GM12891 (cell line): ENCODE measurements at regions not wholly inside any gene's neighbourhood (a gene's known extent, or its start where the extent isn't known, plus 50 kb on each side); places are given as distances from the start of the nearest gene placed in this dataset.

ENCODE experiments used
- PAX5 ChIP-seq: IDR thresholded peaks from 2 replicates; pipeline ENCODE4 v1.6.1; 2011; ENCODE audit warnings: low read length, moderate library complexity, mild to moderate bottlenecking; ENCODE audit not compliant: insufficient read depth, severe bottlenecking
- POLR2A ChIP-seq: IDR thresholded peaks from 2 replicates; pipeline ENCODE4 v1.6.1; 2011; ENCODE audit warnings: low read depth, low read length, control low read depth
- POLR2AphosphoS5 ChIP-seq: IDR thresholded peaks from 2 replicates; pipeline ENCODE4 v1.6.1; 2011; ENCODE audit warnings: low read depth, low read length, control low read depth
- SPI1 ChIP-seq: IDR thresholded peaks from 2 replicates; pipeline ENCODE4 v1.6.1; 2011; ENCODE audit warnings: low read depth, low read length, control low read depth

GRCh38 chr3:40669176-40669575 is 144.4 kb downstream of the ZNF621 start:
- no peak for TF ChIP-seq POLR2AphosphoS5
- no peak for TF ChIP-seq POLR2A
- TF ChIP-seq PAX5: no peak
- no peak for TF ChIP-seq SPI1
